ENCODE measurements at regions not wholly inside any gene's neighbourhood (a gene's known extent, or its start where the extent isn't known, plus 50 kb on each side); places are given as distances from the start of the nearest gene placed in this dataset.

DNA sequence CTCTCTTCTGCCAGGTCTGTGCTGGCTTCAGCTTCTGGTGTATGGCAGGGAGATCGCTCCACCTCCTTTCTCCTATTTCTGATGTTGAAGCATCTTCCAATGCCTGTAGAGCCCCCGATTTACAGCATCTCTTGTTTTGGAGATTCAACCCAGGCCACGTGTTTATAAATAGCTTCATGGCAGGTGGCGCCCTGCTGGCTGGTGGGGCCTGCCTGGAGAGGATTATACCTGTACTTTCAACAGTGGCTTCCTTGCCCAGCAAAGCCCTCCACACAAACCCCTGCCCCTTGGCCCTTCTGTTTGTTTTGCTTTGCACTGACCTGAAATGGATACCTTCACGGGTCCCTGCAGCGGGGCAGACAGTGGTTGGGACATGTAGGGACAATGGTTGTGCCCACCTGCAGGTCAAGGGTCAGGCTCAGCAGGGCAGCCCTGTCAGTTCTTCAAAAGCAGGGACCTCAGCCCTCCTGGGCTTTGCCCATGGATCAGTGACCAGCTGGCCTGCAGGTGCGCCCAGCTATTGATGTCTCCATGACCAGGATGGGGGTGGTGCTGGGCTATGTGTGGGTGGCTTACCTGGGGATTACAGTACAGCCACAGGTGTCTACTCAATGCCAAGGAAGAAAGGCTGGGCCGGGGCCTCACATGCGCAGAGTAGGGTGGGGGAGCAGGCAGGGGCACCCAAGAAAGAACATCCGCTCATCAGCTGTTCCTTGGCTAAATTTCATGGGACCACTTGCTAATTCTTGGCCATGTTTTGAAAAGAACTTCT is 112.7 kb upstream of the PRR23C start:
- no peak for TF ChIP-seq SIN3A (IDR thresholded peaks at IDR 0.05; ENCODE audit: borderline replicate concordance, insufficient read depth, low read length)
- TF ChIP-seq TAF1 (IDR thresholded peaks at IDR 0.05; ENCODE audit: borderline replicate concordance, insufficient read depth, low read length) = no peak
- TF ChIP-seq REST (IDR thresholded peaks at IDR 0.05; ENCODE audit: insufficient read depth in 1 of 2, low read depth in 2 of 2, low read length in 2 of 2) = no peak
- no peak for TF ChIP-seq POLR2AphosphoS5 (IDR thresholded peaks at IDR 0.05; ENCODE audit: low read depth, low read length)
